ENCODE measurements at regions not wholly inside any gene's neighbourhood (a gene's known extent, or its start where the extent isn't known, plus 50 kb on each side); places are given as distances from the start of the nearest gene placed in this dataset.

DNA sequence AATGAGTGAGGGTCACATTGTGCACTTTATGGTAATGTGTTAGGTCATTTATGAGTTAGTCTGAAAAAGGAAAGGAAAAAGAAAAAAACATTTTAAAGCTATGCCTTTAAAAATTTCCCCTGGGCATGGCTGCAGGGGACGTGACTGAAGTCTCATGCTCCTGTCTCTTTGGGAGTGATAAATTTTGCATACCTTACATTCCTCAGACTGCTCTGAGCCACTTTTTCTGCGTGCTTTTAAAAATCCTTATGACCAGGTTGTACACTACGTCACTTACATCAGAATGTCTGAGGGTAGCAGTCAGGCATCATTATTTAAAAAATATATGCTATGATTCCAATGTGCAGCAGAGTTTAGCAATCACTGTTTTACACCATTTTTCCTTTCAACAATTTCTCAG is 121.2 kb downstream of the RFPL4B start:
- CTCF ChIA-PET: no interaction called here
- no peaks in the 10 kb centered on the region for H3K9me3 ChIP-seq (ENCODE audit: control insufficient read depth, insufficient read depth, low read depth, low read length)
- ATAC-seq: peak; percentile 51; the same call in 1 of the 2 replicates
- DNase-seq (ENCODE audit: low read depth, low spot score): no peak
- in situ Hi-C loops (cut with HindIII; ENCODE audit: low pct_unique_long_range_greater_than_20kb, low sequenced_read_pairs) (no loop called here), intact Hi-C loops (cut with micrococcal nuclease; ENCODE audit: unreplicated experiment) (no loop called here)
- TF ChIP-seq TCF7L2 (IDR thresholded peaks at IDR 0.05; ENCODE audit: low read depth, low read length) (no peak), POLR2AphosphoS5 (IDR thresholded peaks at IDR 0.05; ENCODE audit: low read depth, low read length) (no peak), SIN3A (IDR thresholded peaks at IDR 0.05; ENCODE audit: borderline replicate concordance, insufficient read depth, low read depth, low read length) (no peak)
- TF ChIP-seq, protein P1, sequence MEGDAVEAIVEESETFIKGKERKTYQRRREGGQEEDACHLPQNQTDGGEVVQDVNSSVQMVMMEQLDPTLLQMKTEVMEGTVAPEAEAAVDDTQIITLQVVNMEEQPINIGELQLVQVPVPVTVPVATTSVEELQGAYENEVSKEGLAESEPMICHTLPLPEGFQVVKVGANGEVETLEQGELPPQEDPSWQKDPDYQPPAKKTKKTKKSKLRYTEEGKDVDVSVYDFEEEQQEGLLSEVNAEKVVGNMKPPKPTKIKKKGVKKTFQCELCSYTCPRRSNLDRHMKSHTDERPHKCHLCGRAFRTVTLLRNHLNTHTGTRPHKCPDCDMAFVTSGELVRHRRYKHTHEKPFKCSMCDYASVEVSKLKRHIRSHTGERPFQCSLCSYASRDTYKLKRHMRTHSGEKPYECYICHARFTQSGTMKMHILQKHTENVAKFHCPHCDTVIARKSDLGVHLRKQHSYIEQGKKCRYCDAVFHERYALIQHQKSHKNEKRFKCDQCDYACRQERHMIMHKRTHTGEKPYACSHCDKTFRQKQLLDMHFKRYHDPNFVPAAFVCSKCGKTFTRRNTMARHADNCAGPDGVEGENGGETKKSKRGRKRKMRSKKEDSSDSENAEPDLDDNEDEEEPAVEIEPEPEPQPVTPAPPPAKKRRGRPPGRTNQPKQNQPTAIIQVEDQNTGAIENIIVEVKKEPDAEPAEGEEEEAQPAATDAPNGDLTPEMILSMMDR (IDR thresholded peaks at IDR 0.05): no peak
- TF ChIP-seq, protein P2, sequence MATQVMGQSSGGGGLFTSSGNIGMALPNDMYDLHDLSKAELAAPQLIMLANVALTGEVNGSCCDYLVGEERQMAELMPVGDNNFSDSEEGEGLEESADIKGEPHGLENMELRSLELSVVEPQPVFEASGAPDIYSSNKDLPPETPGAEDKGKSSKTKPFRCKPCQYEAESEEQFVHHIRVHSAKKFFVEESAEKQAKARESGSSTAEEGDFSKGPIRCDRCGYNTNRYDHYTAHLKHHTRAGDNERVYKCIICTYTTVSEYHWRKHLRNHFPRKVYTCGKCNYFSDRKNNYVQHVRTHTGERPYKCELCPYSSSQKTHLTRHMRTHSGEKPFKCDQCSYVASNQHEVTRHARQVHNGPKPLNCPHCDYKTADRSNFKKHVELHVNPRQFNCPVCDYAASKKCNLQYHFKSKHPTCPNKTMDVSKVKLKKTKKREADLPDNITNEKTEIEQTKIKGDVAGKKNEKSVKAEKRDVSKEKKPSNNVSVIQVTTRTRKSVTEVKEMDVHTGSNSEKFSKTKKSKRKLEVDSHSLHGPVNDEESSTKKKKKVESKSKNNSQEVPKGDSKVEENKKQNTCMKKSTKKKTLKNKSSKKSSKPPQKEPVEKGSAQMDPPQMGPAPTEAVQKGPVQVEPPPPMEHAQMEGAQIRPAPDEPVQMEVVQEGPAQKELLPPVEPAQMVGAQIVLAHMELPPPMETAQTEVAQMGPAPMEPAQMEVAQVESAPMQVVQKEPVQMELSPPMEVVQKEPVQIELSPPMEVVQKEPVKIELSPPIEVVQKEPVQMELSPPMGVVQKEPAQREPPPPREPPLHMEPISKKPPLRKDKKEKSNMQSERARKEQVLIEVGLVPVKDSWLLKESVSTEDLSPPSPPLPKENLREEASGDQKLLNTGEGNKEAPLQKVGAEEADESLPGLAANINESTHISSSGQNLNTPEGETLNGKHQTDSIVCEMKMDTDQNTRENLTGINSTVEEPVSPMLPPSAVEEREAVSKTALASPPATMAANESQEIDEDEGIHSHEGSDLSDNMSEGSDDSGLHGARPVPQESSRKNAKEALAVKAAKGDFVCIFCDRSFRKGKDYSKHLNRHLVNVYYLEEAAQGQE (IDR thresholded peaks at IDR 0.05; ENCODE audit: insufficient read depth in 1 of 2, low read depth in 2 of 2, low read length in 1 of 2): no peak
- H3K36me3 ChIP-seq (ENCODE audit: control insufficient read depth, insufficient read depth, low read length): no peaks in the 10 kb centered on the region
- H3K4me1 ChIP-seq (ENCODE audit: control insufficient read depth, insufficient read depth, low read length): no peaks in the 10 kb centered on the region
- BruUV-seq (replicated peaks): no TSS peak
- POLR2A ChIA-PET: no interaction called here
- H3K27me3 ChIP-seq (ENCODE audit: control insufficient read depth, insufficient read depth, low read length): no peaks in the 10 kb centered on the region
- H3K27ac ChIP-seq (ENCODE audit: low read length): no peak overlapping the region
- no peak overlapping the region for H3K4me3 ChIP-seq (ENCODE audit: low read depth in 2 of 2, low read length in 2 of 2)

DNA sequence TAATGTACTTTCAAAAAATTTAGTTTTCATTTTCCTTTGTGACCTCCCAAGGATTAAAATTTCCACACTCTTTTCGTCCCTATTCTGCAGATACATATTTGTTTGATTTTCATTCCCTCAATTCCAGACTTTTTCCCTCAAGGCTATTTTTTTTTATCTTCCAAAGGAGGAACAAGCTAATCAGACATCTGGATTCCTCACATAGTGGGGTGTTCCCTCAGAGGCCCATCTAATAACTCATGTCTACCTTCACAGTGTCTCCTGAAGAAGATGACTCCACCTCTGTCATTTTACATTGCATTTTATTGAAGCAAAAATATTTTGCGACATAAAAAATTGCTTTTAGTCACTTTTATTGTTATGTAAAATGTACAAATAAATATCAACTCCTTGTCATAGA is 122.2 kb downstream of the RFPL4B start:
- ChIA-PET CTCF (no interaction called here), POLR2A (no interaction called here)
- TF ChIP-seq POLR2AphosphoS5 (IDR thresholded peaks at IDR 0.05; ENCODE audit: low read depth, low read length) (no peak), SIN3A (IDR thresholded peaks at IDR 0.05; ENCODE audit: borderline replicate concordance, insufficient read depth, low read depth, low read length) (no peak), TCF7L2 (IDR thresholded peaks at IDR 0.05; ENCODE audit: low read depth, low read length) (no peak)
- TF ChIP-seq, protein P2 (IDR thresholded peaks at IDR 0.05; ENCODE audit: insufficient read depth in 1 of 2, low read depth in 2 of 2, low read length in 1 of 2): no peak
- TF ChIP-seq, protein P1 (IDR thresholded peaks at IDR 0.05): no peak
- intact Hi-C loops (cut with micrococcal nuclease; ENCODE audit: unreplicated experiment) (no loop called here), in situ Hi-C loops (cut with HindIII; ENCODE audit: low pct_unique_long_range_greater_than_20kb, low sequenced_read_pairs) (no loop called here)
- Histone ChIP-seq H3K27me3 (ENCODE audit: control insufficient read depth, insufficient read depth, low read length) (no peaks in the 10 kb centered on the region), H3K4me1 (ENCODE audit: control insufficient read depth, insufficient read depth, low read length) (no peaks in the 10 kb centered on the region), H3K9me3 (ENCODE audit: control insufficient read depth, insufficient read depth, low read depth, low read length) (no peaks in the 10 kb centered on the region), H3K4me3 (ENCODE audit: low read depth in 2 of 2, low read length in 2 of 2) (no peak overlapping the region), H3K36me3 (ENCODE audit: control insufficient read depth, insufficient read depth, low read length) (no peaks in the 10 kb centered on the region), H3K27ac (ENCODE audit: low read length) (no peak overlapping the region)
- ATAC-seq (no peak), DNase-seq (ENCODE audit: low read depth, low spot score) (no peak)
- no TSS peak for BruUV-seq (replicated peaks)
